ENCODE measurements at regions not wholly inside any gene's neighbourhood (a gene's known extent, or its start where the extent isn't known, plus 50 kb on each side); places are given as distances from the start of the nearest gene placed in this dataset.

- TF ChIP-seq CTCF (IDR thresholded peaks at IDR 0.05) = no peak
- Mint-ChIP-seq H3K27me3 (ENCODE audit: low read depth) (peaks cover 2% of the 10 kb centered on the region), H3K9me3 (ENCODE audit: low read depth) (peaks cover 3% of the 10 kb centered on the region), H3K4me3 (ENCODE audit: unreplicated experiment) (no peak overlapping the region), H3K27ac (ENCODE audit: unreplicated experiment) (no peak overlapping the region), H3K4me1 (ENCODE audit: low read depth) (no peaks in the 10 kb centered on the region), H3K36me3 (ENCODE audit: low read depth) (no peaks in the 10 kb centered on the region)
- DNase-seq (ENCODE audit: low spot score) = no peak
Observed at GRCh38 chr2:56707650-56708049, 523.9 kb downstream of the CCDC85A start.

- H3K4me1 Mint-ChIP-seq (ENCODE audit: low read depth) = peaks cover 8% of the 10 kb centered on the region
Observed at GRCh38 chr2:56709181-56709580, 525.4 kb downstream of the CCDC85A start.

GRCh38 chr2:56713161-56713676, 529.4 kb downstream of the CCDC85A start:
- no peak for TF ChIP-seq CTCF (IDR thresholded peaks at IDR 0.05)
- H3K4me1 Mint-ChIP-seq (ENCODE audit: low read depth) = peaks cover 16% of the 10 kb centered on the region
- no peak overlapping the region for H3K4me3 Mint-ChIP-seq (ENCODE audit: unreplicated experiment)
- no peaks in the 10 kb centered on the region for H3K36me3 Mint-ChIP-seq (ENCODE audit: low read depth)
- no peak for DNase-seq (ENCODE audit: low spot score)
- H3K27ac Mint-ChIP-seq (ENCODE audit: unreplicated experiment) = peak overlapping the region; percentile 63
- peaks cover 3% of the 10 kb centered on the region for H3K9me3 Mint-ChIP-seq (ENCODE audit: low read depth)
- peaks cover 8% of the 10 kb centered on the region for H3K27me3 Mint-ChIP-seq (ENCODE audit: low read depth)

More at GRCh38 chr2:56709181-56709580, 525.4 kb downstream of the CCDC85A start:
- Mint-ChIP-seq H3K27me3 (ENCODE audit: low read depth) (peaks cover 2% of the 10 kb centered on the region), H3K27ac (ENCODE audit: unreplicated experiment) (no peak overlapping the region), H3K4me3 (ENCODE audit: unreplicated experiment) (no peak overlapping the region), H3K36me3 (ENCODE audit: low read depth) (no peaks in the 10 kb centered on the region), H3K9me3 (ENCODE audit: low read depth) (peaks cover 3% of the 10 kb centered on the region)
- no peak for TF ChIP-seq CTCF (IDR thresholded peaks at IDR 0.05)
- no peak for DNase-seq (ENCODE audit: low spot score)

- no peak for TF ChIP-seq CTCF (IDR thresholded peaks at IDR 0.05)
- H3K9me3 Mint-ChIP-seq (ENCODE audit: low read depth) = peaks cover 8% of the 10 kb centered on the region
- H3K27me3 Mint-ChIP-seq (ENCODE audit: low read depth) = peaks cover 7% of the 10 kb centered on the region
- H3K27ac Mint-ChIP-seq (ENCODE audit: unreplicated experiment) = no peak overlapping the region
- peaks cover 16% of the 10 kb centered on the region for H3K4me1 Mint-ChIP-seq (ENCODE audit: low read depth)
- no peak for DNase-seq (ENCODE audit: low spot score)
- H3K4me3 Mint-ChIP-seq (ENCODE audit: unreplicated experiment) = no peak overlapping the region
- H3K36me3 Mint-ChIP-seq (ENCODE audit: low read depth) = peaks cover 3% of the 10 kb centered on the region
Observed at GRCh38 chr2:56713978-56714377, 530.2 kb downstream of the CCDC85A start.

- peaks cover 16% of the 10 kb centered on the region for H3K4me1 Mint-ChIP-seq (ENCODE audit: low read depth)
- no peak for DNase-seq (ENCODE audit: low spot score)
- no peak overlapping the region for H3K4me3 Mint-ChIP-seq (ENCODE audit: unreplicated experiment)
- no peak for TF ChIP-seq CTCF (IDR thresholded peaks at IDR 0.05)
- peaks cover 7% of the 10 kb centered on the region for H3K9me3 Mint-ChIP-seq (ENCODE audit: low read depth)
- H3K27me3 Mint-ChIP-seq (ENCODE audit: low read depth) = peaks cover 6% of the 10 kb centered on the region
- no peak overlapping the region for H3K27ac Mint-ChIP-seq (ENCODE audit: unreplicated experiment)
- peaks cover 4% of the 10 kb centered on the region for H3K36me3 Mint-ChIP-seq (ENCODE audit: low read depth)
Observed at GRCh38 chr2:56714400-56714799, 530.6 kb downstream of the CCDC85A start.
